ACC112 (cell line): ENCODE measurements at regions not wholly inside any gene's neighbourhood (a gene's known extent, or its start where the extent isn't known, plus 50 kb on each side); places are given as distances from the start of the nearest gene placed in this dataset.

Source experiments
- H2AFZ ChIP-seq: fragments of 200-600 bp; sonication (generic); one replicate; pipeline ENCODE4 v1.6.0; 2017; ENCODE audit warnings: antibody characterized with exemption, low read length; ENCODE audit not compliant: unreplicated experiment
- H3K27ac ChIP-seq: fragments of 200-600 bp; sonication (generic); 2 replicates; pipeline ENCODE4 v1.5.1; 2014; ENCODE audit warnings: low read depth, mild to moderate bottlenecking, antibody characterized with exemption, low read length, moderate library complexity
- H3K27me3 ChIP-seq: fragments of 200-600 bp; sonication (generic); 2 replicates; pipeline ENCODE4 v1.6.1; 2014; ENCODE audit warnings: mild to moderate bottlenecking, antibody characterized with exemption, low read length, moderate library complexity, mixed read lengths; ENCODE audit not compliant: insufficient read depth
- H3K36me3 ChIP-seq: fragments of 200-600 bp; sonication (generic); 2 replicates; pipeline ENCODE4 v1.6.1; 2016; ENCODE audit warnings: mild to moderate bottlenecking, antibody characterized with exemption, low read length, moderate library complexity, mixed read lengths; ENCODE audit not compliant: insufficient read depth
- H3K4me1 ChIP-seq: fragments of 200-600 bp; sonication (generic); one replicate; pipeline ENCODE4 v1.6.1; 2016; ENCODE audit warnings: low read length, mixed read lengths; ENCODE audit not compliant: insufficient read depth, unreplicated experiment, control insufficient read depth
- H3K4me3 ChIP-seq: fragments of 200-600 bp; sonication (generic); 2 replicates; pipeline ENCODE4 v1.5.1; 2014; ENCODE audit warnings: mild to moderate bottlenecking, low read depth, low read length
- H3K79me2 ChIP-seq: fragments of 200-600 bp; sonication (generic); one replicate; pipeline ENCODE4 v1.6.0; 2016; ENCODE audit warnings: low read length; ENCODE audit not compliant: control insufficient read depth, unreplicated experiment, insufficient read depth

- Histone ChIP-seq H2AFZ (no peak overlapping the region), H3K36me3 (no peaks in the 10 kb centered on the region), H3K27ac (no peak overlapping the region), H3K79me2 (no peaks in the 10 kb centered on the region), H3K27me3 (no peaks in the 10 kb centered on the region), H3K4me3 (no peak overlapping the region), H3K4me1 (no peaks in the 10 kb centered on the region)
Measured at GRCh38 chr15:98190914-98191313, 230.4 kb downstream of the ARRDC4 start.

GRCh38 chr15:98195796-98196195 lies 235.3 kb downstream of the ARRDC4 start:
- H3K4me1 ChIP-seq = no peaks in the 10 kb centered on the region
- no peak overlapping the region for H3K27ac ChIP-seq
- H3K36me3 ChIP-seq = no peaks in the 10 kb centered on the region
- H3K27me3 ChIP-seq = no peaks in the 10 kb centered on the region
- H3K4me3 ChIP-seq = no peak overlapping the region
- no peaks in the 10 kb centered on the region for H3K79me2 ChIP-seq
- no peak overlapping the region for H2AFZ ChIP-seq

GRCh38 chr15:98196371-98196770 lies 235.9 kb downstream of the ARRDC4 start:
- H3K36me3 ChIP-seq = no peaks in the 10 kb centered on the region
- H3K79me2 ChIP-seq = no peaks in the 10 kb centered on the region
- H2AFZ ChIP-seq = no peak overlapping the region
- no peak overlapping the region for H3K4me3 ChIP-seq
- no peaks in the 10 kb centered on the region for H3K4me1 ChIP-seq
- no peak overlapping the region for H3K27ac ChIP-seq
- no peaks in the 10 kb centered on the region for H3K27me3 ChIP-seq

- Histone ChIP-seq H2AFZ (no peak overlapping the region), H3K4me1 (no peaks in the 10 kb centered on the region), H3K27me3 (no peaks in the 10 kb centered on the region), H3K4me3 (no peak overlapping the region), H3K79me2 (no peaks in the 10 kb centered on the region), H3K27ac (no peak overlapping the region), H3K36me3 (no peaks in the 10 kb centered on the region)
Measured at GRCh38 chr15:98202256-98202655, 241.8 kb downstream of the ARRDC4 start.

GRCh38 chr15:98203872-98204660 lies 243.6 kb downstream of the ARRDC4 start:
- H3K79me2 ChIP-seq = no peaks in the 10 kb centered on the region

GRCh38 chr15:98207928-98208327 lies 247.4 kb downstream of the ARRDC4 start:
- H3K27ac ChIP-seq = no peak overlapping the region
- no peaks in the 10 kb centered on the region for H3K27me3 ChIP-seq
- H3K4me3 ChIP-seq = no peak overlapping the region
- H3K79me2 ChIP-seq = no peaks in the 10 kb centered on the region
- H3K4me1 ChIP-seq = no peaks in the 10 kb centered on the region
- H2AFZ ChIP-seq = no peak overlapping the region
- H3K36me3 ChIP-seq = no peaks in the 10 kb centered on the region

More at GRCh38 chr15:98203872-98204660, 243.6 kb downstream of the ARRDC4 start:
- no peaks in the 10 kb centered on the region for H3K27me3 ChIP-seq
- H3K36me3 ChIP-seq = no peaks in the 10 kb centered on the region
- no peak overlapping the region for H3K27ac ChIP-seq
- H3K4me3 ChIP-seq = no peak overlapping the region
- no peaks in the 10 kb centered on the region for H3K4me1 ChIP-seq
- H2AFZ ChIP-seq = no peak overlapping the region

- Histone ChIP-seq H2AFZ (no peak overlapping the region), H3K79me2 (no peaks in the 10 kb centered on the region), H3K4me1 (no peaks in the 10 kb centered on the region), H3K4me3 (no peak overlapping the region), H3K36me3 (no peaks in the 10 kb centered on the region), H3K27ac (no peak overlapping the region), H3K27me3 (no peaks in the 10 kb centered on the region)
Measured at GRCh38 chr15:98213346-98213979, 253.0 kb downstream of the ARRDC4 start.

- Histone ChIP-seq H3K27ac (no peak overlapping the region), H3K4me3 (no peak overlapping the region), H3K36me3 (no peaks in the 10 kb centered on the region), H3K4me1 (no peaks in the 10 kb centered on the region), H2AFZ (no peak overlapping the region), H3K79me2 (no peaks in the 10 kb centered on the region), H3K27me3 (no peaks in the 10 kb centered on the region)
Measured at GRCh38 chr15:98216166-98216565, 255.7 kb downstream of the ARRDC4 start.

- Histone ChIP-seq H3K4me3 (no peak overlapping the region), H3K27ac (no peak overlapping the region), H3K36me3 (no peaks in the 10 kb centered on the region), H3K4me1 (no peaks in the 10 kb centered on the region), H2AFZ (no peak overlapping the region), H3K79me2 (no peaks in the 10 kb centered on the region), H3K27me3 (no peaks in the 10 kb centered on the region)
Measured at GRCh38 chr15:98217356-98217755, 256.9 kb downstream of the ARRDC4 start.

- Histone ChIP-seq H3K79me2 (no peaks in the 10 kb centered on the region), H3K27ac (no peak overlapping the region), H3K4me1 (no peaks in the 10 kb centered on the region), H3K4me3 (no peak overlapping the region), H3K27me3 (no peaks in the 10 kb centered on the region), H3K36me3 (no peaks in the 10 kb centered on the region), H2AFZ (no peak overlapping the region)
Measured at GRCh38 chr15:98221144-98221543, 260.6 kb downstream of the ARRDC4 start.

GRCh38 chr15:98221577-98221976 lies 261.1 kb downstream of the ARRDC4 start:
- no peaks in the 10 kb centered on the region for H3K79me2 ChIP-seq
- no peak overlapping the region for H2AFZ ChIP-seq
- no peaks in the 10 kb centered on the region for H3K36me3 ChIP-seq
- H3K27me3 ChIP-seq = no peaks in the 10 kb centered on the region
- H3K27ac ChIP-seq = no peak overlapping the region
- no peaks in the 10 kb centered on the region for H3K4me1 ChIP-seq
- H3K4me3 ChIP-seq = no peak overlapping the region
